ENCODE measurements at regions not wholly inside any gene's neighbourhood (a gene's known extent, or its start where the extent isn't known, plus 50 kb on each side); places are given as distances from the start of the nearest gene placed in this dataset.

GRCh38 chr6:144806222-144806621, 521.1 kb downstream of the UTRN start:
- Histone ChIP-seq H3K9me3 (ENCODE audit: low read depth, low read length, poor library complexity, severe bottlenecking) (no peaks in the 10 kb centered on the region), H3K27me3 (replicated peaks; ENCODE audit: insufficient read depth, low read depth, low read length, poor library complexity) (no peaks in the 10 kb centered on the region), H3K27ac (ENCODE audit: low read depth, low read length, poor library complexity, severe bottlenecking) (no peak overlapping the region), H3K4me1 (ENCODE audit: insufficient read depth, low read length, poor library complexity, severe bottlenecking) (no peaks in the 10 kb centered on the region), H3K4me3 (ENCODE audit: low read depth, low read length, poor library complexity, severe bottlenecking) (no peak overlapping the region), H3K36me3 (ENCODE audit: insufficient read depth, low read length, poor library complexity, severe bottlenecking) (no peaks in the 10 kb centered on the region)
- BruUV-seq (replicated peaks): no TSS peak
- POLR2A ChIA-PET (ENCODE audit: low non-redundant PET): no interaction called here
- TF ChIP-seq EZH2 (IDR thresholded peaks at IDR 0.05; ENCODE audit: borderline replicate concordance, low read depth, low read length, poor library complexity, severe bottlenecking) (no peak), CTCF (conservative IDR thresholded peaks at IDR 0.05; ENCODE audit: low read depth, low read length) (no peak)
- intact Hi-C loops (cut with micrococcal nuclease; ENCODE audit: unreplicated experiment): no loop called here
- CTCF ChIA-PET: no interaction called here
- DNase-seq (ENCODE audit: low spot score): no peak

GRCh38 chr6:144809120-144809519, 524.0 kb downstream of the UTRN start:
- Histone ChIP-seq H3K36me3 (ENCODE audit: insufficient read depth, low read length, poor library complexity, severe bottlenecking) (no peaks in the 10 kb centered on the region), H3K27ac (ENCODE audit: low read depth, low read length, poor library complexity, severe bottlenecking) (no peak overlapping the region), H3K27me3 (replicated peaks; ENCODE audit: insufficient read depth, low read depth, low read length, poor library complexity) (no peaks in the 10 kb centered on the region), H3K9me3 (ENCODE audit: low read depth, low read length, poor library complexity, severe bottlenecking) (no peaks in the 10 kb centered on the region), H3K4me3 (ENCODE audit: low read depth, low read length, poor library complexity, severe bottlenecking) (no peak overlapping the region), H3K4me1 (ENCODE audit: insufficient read depth, low read length, poor library complexity, severe bottlenecking) (no peaks in the 10 kb centered on the region)
- no peak for DNase-seq (ENCODE audit: low spot score)
- ChIA-PET CTCF (no interaction called here), POLR2A (ENCODE audit: low non-redundant PET) (no interaction called here)
- TF ChIP-seq CTCF (conservative IDR thresholded peaks at IDR 0.05; ENCODE audit: low read depth, low read length) (no peak), EZH2 (IDR thresholded peaks at IDR 0.05; ENCODE audit: borderline replicate concordance, low read depth, low read length, poor library complexity, severe bottlenecking) (no peak)
- BruUV-seq (replicated peaks): no TSS peak
- intact Hi-C loops (cut with micrococcal nuclease; ENCODE audit: unreplicated experiment): no loop called here

DNA sequence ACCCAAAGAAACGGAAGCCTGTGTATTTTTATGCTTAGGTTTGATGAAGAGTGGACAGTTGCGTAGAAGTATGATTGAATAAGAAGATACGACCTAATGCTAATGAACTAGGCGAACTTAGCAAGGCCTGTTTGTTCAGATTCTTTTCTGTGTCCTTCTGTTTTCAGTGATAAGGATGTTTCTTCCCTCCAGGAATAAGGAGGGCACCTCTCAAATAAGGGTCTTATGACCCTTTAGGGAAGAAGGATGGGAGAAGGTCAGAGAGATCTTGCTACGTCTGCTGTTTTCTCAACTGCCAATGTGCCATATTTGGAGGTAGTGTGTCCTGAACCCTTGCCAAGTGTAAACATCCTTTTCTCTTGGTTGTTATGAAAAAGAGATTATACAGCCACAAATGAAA, 524.8 kb downstream of the UTRN start:
- BruUV-seq (replicated peaks): no TSS peak
- no peaks in the 10 kb centered on the region for H3K36me3 ChIP-seq (ENCODE audit: insufficient read depth, low read length, poor library complexity, severe bottlenecking)
- no peak overlapping the region for H3K4me3 ChIP-seq (ENCODE audit: low read depth, low read length, poor library complexity, severe bottlenecking)
- intact Hi-C loops (cut with micrococcal nuclease; ENCODE audit: unreplicated experiment): no loop called here
- ChIA-PET CTCF (interaction anchor here (0.6 kb wide), 1 partner anchor 249 kb away, joined by 3 read pairs; no protein-coding TSS in a partner anchor), POLR2A (ENCODE audit: low non-redundant PET) (no interaction called here)
- no peaks in the 10 kb centered on the region for H3K27me3 ChIP-seq (replicated peaks; ENCODE audit: insufficient read depth, low read depth, low read length, poor library complexity)
- no peaks in the 10 kb centered on the region for H3K4me1 ChIP-seq (ENCODE audit: insufficient read depth, low read length, poor library complexity, severe bottlenecking)
- no peaks in the 10 kb centered on the region for H3K9me3 ChIP-seq (ENCODE audit: low read depth, low read length, poor library complexity, severe bottlenecking)
- no peak for TF ChIP-seq EZH2 (IDR thresholded peaks at IDR 0.05; ENCODE audit: borderline replicate concordance, low read depth, low read length, poor library complexity, severe bottlenecking)
- TF ChIP-seq CTCF (conservative IDR thresholded peaks at IDR 0.05; ENCODE audit: low read depth, low read length): no peak
- DNase-seq (ENCODE audit: low spot score): no peak
- H3K27ac ChIP-seq (ENCODE audit: low read depth, low read length, poor library complexity, severe bottlenecking): no peak overlapping the region
